ENCODE measurements at regions not wholly inside any gene's neighbourhood (a gene's known extent, or its start where the extent isn't known, plus 50 kb on each side); places are given as distances from the start of the nearest gene placed in this dataset.

GRCh38 chr4:81954271-81954670, 419.5 kb downstream of the HNRNPD start:
- no peak for DNase-seq
- no peak for TF ChIP-seq CTCF (IDR thresholded peaks at IDR 0.05)
- Histone ChIP-seq H3K36me3 (no peaks in the 10 kb centered on the region), H3K4me3 (no peak overlapping the region), H3K4me1 (no peaks in the 10 kb centered on the region), H3K27ac (no peak overlapping the region), H3K27me3 (ENCODE audit: low read depth) (no peaks in the 10 kb centered on the region), H3K9me3 (no peaks in the 10 kb centered on the region)
- intact Hi-C loops (cut with DNase I), result no loop called here
- ATAC-seq, result no peak

GRCh38 chr4:81951891-81952455, 421.8 kb downstream of the HNRNPD start:
- ATAC-seq (no peak), DNase-seq (no peak)
- intact Hi-C loops (cut with DNase I), result no loop called here
- Histone ChIP-seq H3K27me3 (ENCODE audit: low read depth) (no peaks in the 10 kb centered on the region), H3K4me1 (no peaks in the 10 kb centered on the region), H3K27ac (no peak overlapping the region), H3K4me3 (no peak overlapping the region), H3K9me3 (no peaks in the 10 kb centered on the region), H3K36me3 (no peaks in the 10 kb centered on the region)
- no peak for TF ChIP-seq CTCF (IDR thresholded peaks at IDR 0.05)

GRCh38 chr4:81946996-81947395, 426.8 kb downstream of the HNRNPD start:
- Histone ChIP-seq H3K27ac (no peak overlapping the region), H3K4me3 (no peak overlapping the region), H3K27me3 (ENCODE audit: low read depth) (no peaks in the 10 kb centered on the region), H3K9me3 (no peaks in the 10 kb centered on the region), H3K4me1 (no peaks in the 10 kb centered on the region), H3K36me3 (no peaks in the 10 kb centered on the region)
- intact Hi-C loops (cut with DNase I), result no loop called here
- ATAC-seq (no peak), DNase-seq (no peak)
- no peak for TF ChIP-seq CTCF (IDR thresholded peaks at IDR 0.05)

- Histone ChIP-seq H3K36me3 (no peaks in the 10 kb centered on the region), H3K9me3 (no peaks in the 10 kb centered on the region), H3K27me3 (ENCODE audit: low read depth) (no peaks in the 10 kb centered on the region), H3K4me3 (no peak overlapping the region), H3K4me1 (no peaks in the 10 kb centered on the region), H3K27ac (no peak overlapping the region)
- DNase-seq (no peak), ATAC-seq (no peak)
- intact Hi-C loops (cut with DNase I), result no loop called here
- TF ChIP-seq CTCF (IDR thresholded peaks at IDR 0.05), result no peak
These were observed 443.1 kb downstream of the HNRNPD start for GRCh38 chr4:81930506-81931238.

GRCh38 chr4:81923140-81923539, 450.7 kb downstream of the HNRNPD start:
- H3K9me3 ChIP-seq, result no peaks in the 10 kb centered on the region
- H3K4me3 ChIP-seq, result no peak overlapping the region
- TF ChIP-seq CTCF (IDR thresholded peaks at IDR 0.05), result no peak
- DNase-seq (no peak), ATAC-seq (no peak)
- no peak overlapping the region for H3K27ac ChIP-seq
- peaks cover 3% of the 10 kb centered on the region for H3K27me3 ChIP-seq (ENCODE audit: low read depth)
- no peaks in the 10 kb centered on the region for H3K4me1 ChIP-seq
- H3K36me3 ChIP-seq, result no peaks in the 10 kb centered on the region
- intact Hi-C loops (cut with DNase I), result no loop called here
